AG10803 (cell line): ENCODE measurements at regions not wholly inside any gene's neighbourhood (a gene's known extent, or its start where the extent isn't known, plus 50 kb on each side); places are given as distances from the start of the nearest gene placed in this dataset.

Experiments used
- DNase-seq: peaks from one replicate; pipeline ENCODE4 v3.0.0; 2010; ENCODE audit warnings: low read depth
- H3K4me3 ChIP-seq: 2 replicates; pipeline ENCODE4 v1.5.1; 2011; ENCODE audit warnings: mild to moderate bottlenecking, low read length, control low read depth
- CTCF ChIP-seq: conservative IDR thresholded peaks from 2 replicates; pipeline ENCODE4 v1.5.1; 2011; ENCODE audit warnings: mild to moderate bottlenecking, low read length, control low read depth, inconsistent platforms

GRCh38 chr10:86599729-86600128 lies 54.6 kb upstream of the OPN4 start:
- no peak for TF ChIP-seq CTCF
- no peak overlapping the region for H3K4me3 ChIP-seq
- DNase-seq: no peak

GRCh38 chr10:86600296-86600695 lies 54.1 kb upstream of the OPN4 start:
- H3K4me3 ChIP-seq: no peak overlapping the region
- peak; percentile 6 for DNase-seq
- TF ChIP-seq CTCF: no peak

- no peak for DNase-seq
- no peak overlapping the region for H3K4me3 ChIP-seq
- TF ChIP-seq CTCF: no peak
Observed at GRCh38 chr10:86601956-86602602, 52.3 kb upstream of the OPN4 start.

- peak; percentile 16 for DNase-seq
- no peak for TF ChIP-seq CTCF
- H3K4me3 ChIP-seq: no peak overlapping the region
Observed at GRCh38 chr10:86603256-86603655, 51.1 kb upstream of the OPN4 start.
